Tibial artery (tissue), 4 donors: ENCODE measurements at regions not wholly inside any gene's neighbourhood (a gene's known extent, or its start where the extent isn't known, plus 50 kb on each side); places are given as distances from the start of the nearest gene placed in this dataset.

Source experiments
- DNase-seq, 2 donors: peaks; one replicate each; pipeline ENCODE4 v3.0.0-alpha.2; 2019
- H3K27ac ChIP-seq, 2 donors: fragments of 200-600 bp; sonication (generic) in 1 of 2; 1 replicate in 1 of 2; 2 replicates in 1 of 2; pipeline ENCODE4 v1.5.1; 2018 to 2019; ENCODE audit warnings: mild to moderate bottlenecking in 1 of 2
- H3K27me3 ChIP-seq, 2 donors: fragments of 200-600 bp; sonication (generic) in 1 of 2; one replicate each; pipeline versions ENCODE4 v1.5.1 to v1.6.0; 2016 to 2019
- H3K36me3 ChIP-seq, 3 donors: fragments of 200-600 bp; sonication (generic) in 2 of 3; one replicate each; pipeline ENCODE4 v1.5.1; 2016 to 2019; ENCODE audit warnings: mild to moderate bottlenecking in 2 of 3
- H3K4me1 ChIP-seq, 4 donors: fragments of 200-600 bp; sonication (generic) in 2 of 4; 1 replicate in 3 of 4; 2 replicates in 1 of 4; pipeline ENCODE4 v1.5.1; 2016 to 2019
- H3K4me3 ChIP-seq, 2 donors: fragments of 200-600 bp; sonication (generic) in 1 of 2; 1 replicate in 1 of 2; 2 replicates in 1 of 2; pipeline ENCODE4 v1.5.1; 2018 to 2019; ENCODE audit warnings: mild to moderate bottlenecking in 2 of 2
- H3K9me3 ChIP-seq, 3 donors: fragments of 200-600 bp; sonication (generic) in 1 of 3; one replicate each; pipeline ENCODE4 v1.5.1; 2016 to 2019
- intact Hi-C: fragments of 100-400 bp; cut with DNase I; formaldehyde crosslinking; loops from one replicate; pipeline ENCODE4 v1.15.0; 2023; ENCODE audit warnings: low total_unique reads
- TF ChIP-seq, protein P1 (sequence below), 2 experiments: fragments of 200-600 bp in 1 of 2; fragments of 450-650 bp in 1 of 2; IDR thresholded peaks; one replicate each; pipeline ENCODE4 v1.5.1; 2017 to 2019; ENCODE audit warnings: antibody characterized with exemption in 2 of 2, mild to moderate bottlenecking in 1 of 2, moderate library complexity in 1 of 2

DNA sequence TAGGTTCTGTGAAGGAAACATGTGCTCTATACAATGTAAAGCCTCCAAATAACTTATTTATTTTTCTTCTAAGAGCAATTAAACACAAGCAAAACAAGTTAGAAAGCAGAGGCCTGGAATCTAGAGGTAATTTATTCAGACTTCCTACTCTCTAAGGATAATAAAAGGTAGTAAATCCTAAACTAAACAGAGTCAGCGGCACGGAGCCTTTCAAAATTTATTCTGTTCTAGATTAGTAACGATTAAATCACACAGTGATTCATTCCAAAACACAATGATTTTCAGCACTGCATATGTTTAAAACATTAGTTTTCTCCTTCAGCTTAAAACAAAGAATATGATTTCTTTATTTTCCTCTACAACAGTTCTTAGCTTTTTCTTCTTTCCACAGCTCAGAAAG lies 160.9 kb downstream of the FBXO15 start:
- H3K4me3 ChIP-seq: no peak overlapping the region
- H3K27ac ChIP-seq: no peak overlapping the region
- intact Hi-C loops: no loop called here
- no peaks in the 10 kb centered on the region for H3K27me3 ChIP-seq
- TF ChIP-seq, protein P1, sequence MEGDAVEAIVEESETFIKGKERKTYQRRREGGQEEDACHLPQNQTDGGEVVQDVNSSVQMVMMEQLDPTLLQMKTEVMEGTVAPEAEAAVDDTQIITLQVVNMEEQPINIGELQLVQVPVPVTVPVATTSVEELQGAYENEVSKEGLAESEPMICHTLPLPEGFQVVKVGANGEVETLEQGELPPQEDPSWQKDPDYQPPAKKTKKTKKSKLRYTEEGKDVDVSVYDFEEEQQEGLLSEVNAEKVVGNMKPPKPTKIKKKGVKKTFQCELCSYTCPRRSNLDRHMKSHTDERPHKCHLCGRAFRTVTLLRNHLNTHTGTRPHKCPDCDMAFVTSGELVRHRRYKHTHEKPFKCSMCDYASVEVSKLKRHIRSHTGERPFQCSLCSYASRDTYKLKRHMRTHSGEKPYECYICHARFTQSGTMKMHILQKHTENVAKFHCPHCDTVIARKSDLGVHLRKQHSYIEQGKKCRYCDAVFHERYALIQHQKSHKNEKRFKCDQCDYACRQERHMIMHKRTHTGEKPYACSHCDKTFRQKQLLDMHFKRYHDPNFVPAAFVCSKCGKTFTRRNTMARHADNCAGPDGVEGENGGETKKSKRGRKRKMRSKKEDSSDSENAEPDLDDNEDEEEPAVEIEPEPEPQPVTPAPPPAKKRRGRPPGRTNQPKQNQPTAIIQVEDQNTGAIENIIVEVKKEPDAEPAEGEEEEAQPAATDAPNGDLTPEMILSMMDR (IDR thresholded peaks at IDR 0.05): no peak
- H3K9me3 ChIP-seq: no peaks in the 10 kb centered on the region
- H3K4me1 ChIP-seq: peaks cover 0 to 18% (median 1%) of the 10 kb centered on the region in 4 donors
- DNase-seq: no peak
- H3K36me3 ChIP-seq: no peaks in the 10 kb centered on the region

- no peaks in the 10 kb centered on the region for H3K27me3 ChIP-seq
- no peaks in the 10 kb centered on the region for H3K36me3 ChIP-seq
- peaks cover 0 to 18% (median 1%) of the 10 kb centered on the region in 4 donors for H3K4me1 ChIP-seq
- H3K27ac ChIP-seq: no peak overlapping the region
- H3K9me3 ChIP-seq: no peaks in the 10 kb centered on the region
- DNase-seq: no peak
- intact Hi-C loops: no loop called here
- H3K4me3 ChIP-seq: no peak overlapping the region
- TF ChIP-seq, protein P1 (IDR thresholded peaks at IDR 0.05): no peak
Measured at GRCh38 chr18:73985855-73986625, 161.6 kb downstream of the FBXO15 start.

GRCh38 chr18:73983970-73984369 lies 163.7 kb downstream of the FBXO15 start:
- Histone ChIP-seq H3K36me3 (no peaks in the 10 kb centered on the region), H3K27ac (no peak overlapping the region), H3K4me3 (no peak overlapping the region), H3K4me1 (peaks cover 0 to 18% (median 1%) of the 10 kb centered on the region in 4 donors), H3K9me3 (no peaks in the 10 kb centered on the region), H3K27me3 (no peaks in the 10 kb centered on the region)
- DNase-seq: no peak
- intact Hi-C loops: no loop called here
- TF ChIP-seq, protein P1 (IDR thresholded peaks at IDR 0.05): no peak

GRCh38 chr18:73983496-73983895 lies 164.1 kb downstream of the FBXO15 start:
- no peak overlapping the region for H3K27ac ChIP-seq
- TF ChIP-seq, protein P1 (IDR thresholded peaks at IDR 0.05): no peak
- no peaks in the 10 kb centered on the region for H3K9me3 ChIP-seq
- H3K36me3 ChIP-seq: no peaks in the 10 kb centered on the region
- intact Hi-C loops: no loop called here
- H3K27me3 ChIP-seq: no peaks in the 10 kb centered on the region
- H3K4me3 ChIP-seq: peak overlapping the region in 1 of 2 donors; percentile 10
- DNase-seq: no peak
- peaks cover 0 to 18% (median 1%) of the 10 kb centered on the region in 4 donors for H3K4me1 ChIP-seq

- H3K36me3 ChIP-seq: no peaks in the 10 kb centered on the region
- TF ChIP-seq, protein P1 (IDR thresholded peaks at IDR 0.05): no peak
- no peaks in the 10 kb centered on the region for H3K27me3 ChIP-seq
- DNase-seq: no peak
- no peak overlapping the region for H3K27ac ChIP-seq
- intact Hi-C loops: no loop called here
- H3K4me1 ChIP-seq: peaks cover 0 to 18% (median 1%) of the 10 kb centered on the region in 4 donors
- no peaks in the 10 kb centered on the region for H3K9me3 ChIP-seq
- H3K4me3 ChIP-seq: no peak overlapping the region
Measured at GRCh38 chr18:73981796-73982195, 165.8 kb downstream of the FBXO15 start.
